Neural crest cell (in vitro differentiated cells): ENCODE measurements at regions not wholly inside any gene's neighbourhood (a gene's known extent, or its start where the extent isn't known, plus 50 kb on each side); places are given as distances from the start of the nearest gene placed in this dataset.

Source experiments
- DNase-seq: peaks from one replicate; pipeline ENCODE4 v3.0.0; 2021; ENCODE audit warnings: low read depth, mixed read lengths, low spot score
- H3K27ac Mint-ChIP-seq: one replicate; pipeline ENCODE4 v1.8.0; 2021; ENCODE audit warnings: mild to moderate bottlenecking, mixed read lengths; ENCODE audit not compliant: unreplicated experiment
- H3K27me3 Mint-ChIP-seq: 2 replicates; pipeline ENCODE4 v1.8.0; 2021; ENCODE audit warnings: low read depth, mild to moderate bottlenecking, mixed read lengths
- H3K36me3 Mint-ChIP-seq: 2 replicates; pipeline ENCODE4 v1.8.0; 2021; ENCODE audit warnings: low read depth, mild to moderate bottlenecking, mixed read lengths
- H3K4me1 Mint-ChIP-seq: 2 replicates; pipeline ENCODE4 v1.8.0; 2021; ENCODE audit warnings: mixed read lengths
- H3K4me3 Mint-ChIP-seq: one replicate; pipeline ENCODE4 v1.8.0; 2021; ENCODE audit warnings: mild to moderate bottlenecking, mixed read lengths
- H3K9me3 Mint-ChIP-seq: 2 replicates; pipeline ENCODE4 v1.8.0; 2021; ENCODE audit warnings: mixed read lengths
- CTCF ChIP-seq: fragments of 200-600 bp; sonication (generic); conservative IDR thresholded peaks from 2 replicates; pipeline ENCODE4 v1.5.0; 2021; ENCODE audit warnings: antibody characterized with exemption, mild to moderate bottlenecking

- H3K4me1 Mint-ChIP-seq: peaks cover 46% of the 10 kb centered on the region
- peaks cover 6% of the 10 kb centered on the region for H3K36me3 Mint-ChIP-seq
- peaks cover 6% of the 10 kb centered on the region for H3K9me3 Mint-ChIP-seq
- peak overlapping the region; percentile 88 for H3K27ac Mint-ChIP-seq
- no peaks in the 10 kb centered on the region for H3K27me3 Mint-ChIP-seq
- DNase-seq: no peak
- TF ChIP-seq CTCF: no peak
- no peak overlapping the region for H3K4me3 Mint-ChIP-seq
These were observed 299.0 kb downstream of the RPS24 start for GRCh38 chr10:78332657-78333056.

DNA sequence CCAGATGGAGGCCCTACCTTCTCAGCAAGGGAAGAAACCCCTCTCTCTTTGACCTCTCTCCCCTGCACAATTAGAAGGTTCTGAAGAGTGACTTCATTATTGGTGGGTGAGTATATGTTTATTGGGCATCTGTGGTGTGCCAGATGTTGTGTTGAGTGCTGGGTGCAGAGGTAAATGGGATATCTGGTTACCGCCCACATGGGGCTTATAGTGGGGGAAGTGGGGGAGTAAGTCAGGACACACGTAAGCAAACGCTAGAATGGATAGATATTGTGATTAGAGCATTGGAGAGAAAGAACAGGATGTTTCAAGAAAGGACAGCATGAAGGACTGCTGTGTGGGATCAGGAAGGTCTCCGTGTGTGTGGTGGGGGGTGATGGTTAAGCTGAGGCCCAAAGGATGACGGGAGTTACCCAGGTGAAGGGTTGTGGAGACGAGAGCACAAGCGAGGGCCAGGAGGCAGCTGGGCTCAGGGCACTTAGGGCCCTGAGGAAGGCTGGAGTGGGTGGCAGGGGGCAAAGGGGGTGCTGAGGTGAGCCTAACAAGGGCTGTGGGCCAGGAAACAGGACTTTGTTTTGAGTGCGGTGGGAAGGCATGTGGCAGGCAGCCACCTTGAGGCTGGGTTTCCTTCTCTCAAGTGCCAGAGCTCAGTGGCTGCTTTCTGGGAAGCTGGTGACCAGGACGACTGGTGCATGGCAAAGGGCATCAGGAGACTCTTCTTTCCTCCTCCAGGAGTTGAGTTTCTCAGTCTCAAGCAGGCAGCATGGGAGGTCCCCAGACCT, 299.9 kb downstream of the RPS24 start:
- Mint-ChIP-seq H3K36me3 (peaks cover 4% of the 10 kb centered on the region), H3K9me3 (peaks cover 4% of the 10 kb centered on the region), H3K4me1 (peaks cover 46% of the 10 kb centered on the region), H3K27ac (no peak overlapping the region), H3K27me3 (no peaks in the 10 kb centered on the region), H3K4me3 (no peak overlapping the region)
- TF ChIP-seq CTCF: no peak
- no peak for DNase-seq

DNA sequence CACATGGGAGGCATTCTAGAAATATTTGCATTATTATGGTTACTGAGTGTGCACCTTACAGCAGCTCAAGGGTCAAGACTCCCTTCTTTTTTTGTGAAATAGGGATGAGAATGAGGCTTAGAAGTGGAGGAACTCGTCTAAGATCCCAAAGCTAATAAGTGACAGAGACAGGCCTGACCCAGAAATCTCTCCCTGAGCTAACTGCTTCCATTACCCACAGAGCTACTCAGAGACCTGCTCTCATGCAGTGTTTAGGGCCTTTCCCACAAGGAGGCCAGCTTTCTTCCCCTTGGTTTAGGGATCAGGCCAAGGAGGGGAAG, 301.7 kb downstream of the RPS24 start:
- no peak for TF ChIP-seq CTCF
- no peak for DNase-seq
- Mint-ChIP-seq H3K36me3 (peaks cover 4% of the 10 kb centered on the region), H3K4me3 (no peak overlapping the region), H3K4me1 (peaks cover 50% of the 10 kb centered on the region), H3K27ac (peak overlapping the region; percentile 21), H3K9me3 (peaks cover 4% of the 10 kb centered on the region), H3K27me3 (no peaks in the 10 kb centered on the region)

GRCh38 chr10:78335691-78336401, 302.2 kb downstream of the RPS24 start:
- DNase-seq: no peak
- Mint-ChIP-seq H3K9me3 (peaks cover 4% of the 10 kb centered on the region), H3K27me3 (no peaks in the 10 kb centered on the region)

GRCh38 chr10:78336402-78336791, 302.7 kb downstream of the RPS24 start:
- DNase-seq: no peak
- peak overlapping the region; percentile 81 for H3K27ac Mint-ChIP-seq
- H3K36me3 Mint-ChIP-seq: peaks cover 4% of the 10 kb centered on the region
- H3K4me3 Mint-ChIP-seq: no peak overlapping the region
- H3K27me3 Mint-ChIP-seq: no peaks in the 10 kb centered on the region
- H3K9me3 Mint-ChIP-seq: peaks cover 4% of the 10 kb centered on the region
- peaks cover 42% of the 10 kb centered on the region for H3K4me1 Mint-ChIP-seq
- TF ChIP-seq CTCF: no peak

More at GRCh38 chr10:78335691-78336401, 302.2 kb downstream of the RPS24 start:
- H3K36me3 Mint-ChIP-seq: peaks cover 4% of the 10 kb centered on the region
- H3K4me1 Mint-ChIP-seq: peaks cover 48% of the 10 kb centered on the region
- TF ChIP-seq CTCF: no peak
- no peak overlapping the region for H3K4me3 Mint-ChIP-seq
- peak overlapping the region; percentile 21 for H3K27ac Mint-ChIP-seq
